ELR (cell line): ENCODE measurements at regions not wholly inside any gene's neighbourhood (a gene's known extent, or its start where the extent isn't known, plus 50 kb on each side); places are given as distances from the start of the nearest gene placed in this dataset.
"Not testable (repeated sequence)": the region's sequence is repeated elsewhere in the genome, so short reads cannot be mapped to it uniquely, and the experiment has no call there.

Source experiments
- DNase-seq: peaks from one replicate; pipeline ENCODE4 v3.0.0-alpha.2; 2015; ENCODE audit warnings: low read depth

GRCh38 chr1:245102149-245102548 is 52.6 kb upstream of the KIF26B start:
- DNase-seq, result not testable (repeated sequence)

GRCh38 chr1:245099401-245099800 is 55.4 kb upstream of the KIF26B start:
- DNase-seq, result no peak

GRCh38 chr1:245098924-245099323 is 55.9 kb upstream of the KIF26B start:
- no peak for DNase-seq

GRCh38 chr1:245096311-245097066 is 58.3 kb upstream of the KIF26B start:
- no peak for DNase-seq

GRCh38 chr1:245095903-245096302 is 58.9 kb upstream of the KIF26B start:
- no peak for DNase-seq

- DNase-seq, result no peak
These were observed 59.8 kb upstream of the KIF26B start for GRCh38 chr1:245094954-245095353.

GRCh38 chr1:245094092-245094491 is 60.7 kb upstream of the KIF26B start:
- DNase-seq, result no peak

- DNase-seq, result no peak
These were observed 62.2 kb upstream of the KIF26B start for GRCh38 chr1:245092638-245092976.

- peak; percentile 99 for DNase-seq
These were observed 62.8 kb upstream of the KIF26B start for GRCh38 chr1:245091818-245092637.

- DNase-seq, result peak; percentile 14
These were observed 63.6 kb upstream of the KIF26B start for GRCh38 chr1:245091171-245091621.

GRCh38 chr1:245090491-245091090 is 64.2 kb upstream of the KIF26B start:
- DNase-seq, result no peak

- DNase-seq, result no peak
These were observed 67.1 kb upstream of the KIF26B start for GRCh38 chr1:245087723-245088122.

GRCh38 chr1:245086389-245086969 is 68.3 kb upstream of the KIF26B start:
- peak; percentile 53 for DNase-seq

GRCh38 chr1:245085508-245086095 is 69.2 kb upstream of the KIF26B start:
- peak; percentile 96 for DNase-seq

GRCh38 chr1:245084551-245084950 is 70.2 kb upstream of the KIF26B start:
- DNase-seq, result peak; percentile 60

GRCh38 chr1:245079021-245079609 is 75.7 kb upstream of the KIF26B start:
- DNase-seq, result peak; percentile 69

GRCh38 chr1:245074898-245075297 is 79.9 kb upstream of the KIF26B start:
- DNase-seq, result no peak

- DNase-seq, result peak; percentile 42
These were observed 80.5 kb upstream of the KIF26B start for GRCh38 chr1:245074232-245074747.

GRCh38 chr1:245070836-245071615 is 83.8 kb upstream of the KIF26B start:
- DNase-seq, result no peak

- DNase-seq, result peak; percentile 33
These were observed 87.5 kb upstream of the KIF26B start for GRCh38 chr1:245067257-245067656.
